HFF-Myc (cell line): ENCODE measurements at regions not wholly inside any gene's neighbourhood (a gene's known extent, or its start where the extent isn't known, plus 50 kb on each side); places are given as distances from the start of the nearest gene placed in this dataset.

Experiments used
- DNase-seq: peaks from one replicate; pipeline ENCODE4 v3.0.0-alpha.2; 2011; ENCODE audit warnings: low read depth; ENCODE audit errors: extremely low read depth
- H3K4me3 ChIP-seq: replicated peaks from 2 replicates; pipeline ENCODE4 v1.5.1; 2011; ENCODE audit warnings: low read depth, mild to moderate bottlenecking, control low read depth, low read length
- CTCF ChIP-seq: IDR thresholded peaks from 2 replicates; pipeline ENCODE4 v1.5.1; 2012; ENCODE audit warnings: mild to moderate bottlenecking, low read depth, low read length, control low read depth; ENCODE audit errors: missing control alignments

- no peak overlapping the region for H3K4me3 ChIP-seq
- TF ChIP-seq CTCF = no peak
These were observed 81.6 kb upstream of the ADRA2C start for GRCh38 chr4:3684546-3684945.

GRCh38 chr4:3683744-3684421 lies 82.3 kb upstream of the ADRA2C start:
- no peak for TF ChIP-seq CTCF
- DNase-seq = no peak
- H3K4me3 ChIP-seq = no peak overlapping the region

More at GRCh38 chr4:3684546-3684945, 81.6 kb upstream of the ADRA2C start:
- DNase-seq = no peak

GRCh38 chr4:3683077-3683743 lies 83.0 kb upstream of the ADRA2C start:
- TF ChIP-seq CTCF = no peak
- no peak overlapping the region for H3K4me3 ChIP-seq
- DNase-seq = no peak

GRCh38 chr4:3682236-3683076 lies 83.7 kb upstream of the ADRA2C start:
- no peak for TF ChIP-seq CTCF
- DNase-seq = no peak
- no peak overlapping the region for H3K4me3 ChIP-seq

- no peak overlapping the region for H3K4me3 ChIP-seq
- DNase-seq = no peak
- no peak for TF ChIP-seq CTCF
These were observed 85.0 kb upstream of the ADRA2C start for GRCh38 chr4:3681191-3681590.

- DNase-seq = no peak
- TF ChIP-seq CTCF = no peak
- H3K4me3 ChIP-seq = no peak overlapping the region
These were observed 85.5 kb upstream of the ADRA2C start for GRCh38 chr4:3680656-3681055.
